ENCODE measurements at regions not wholly inside any gene's neighbourhood (a gene's known extent, or its start where the extent isn't known, plus 50 kb on each side); places are given as distances from the start of the nearest gene placed in this dataset.

DNA sequence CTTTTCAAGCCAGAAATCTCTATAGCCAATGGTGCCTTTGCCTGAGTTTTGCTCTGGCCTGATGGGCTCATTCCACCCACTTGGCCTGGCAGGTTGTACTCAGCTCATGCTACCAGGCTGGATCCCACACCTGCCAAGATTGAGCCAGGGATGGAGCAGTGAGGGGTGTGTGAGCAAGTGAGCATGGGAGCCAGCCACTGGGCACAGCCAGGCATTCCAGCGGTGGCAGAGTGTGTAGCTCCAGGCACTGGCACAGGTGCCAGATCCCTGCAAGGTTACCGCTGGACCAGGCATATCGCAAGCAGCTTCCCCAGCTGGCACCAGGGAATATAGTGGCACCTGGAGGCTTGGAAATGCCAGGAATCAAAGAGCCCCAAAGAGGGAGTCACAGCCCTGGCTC lies 2395.6 kb upstream of the C9orf72 start:
- in situ Hi-C loops (cut with HindIII; ENCODE audit: low pct_unique_long_range_greater_than_20kb, low sequenced_read_pairs) = no loop called here
- CTCF ChIA-PET = no interaction called here

DNA sequence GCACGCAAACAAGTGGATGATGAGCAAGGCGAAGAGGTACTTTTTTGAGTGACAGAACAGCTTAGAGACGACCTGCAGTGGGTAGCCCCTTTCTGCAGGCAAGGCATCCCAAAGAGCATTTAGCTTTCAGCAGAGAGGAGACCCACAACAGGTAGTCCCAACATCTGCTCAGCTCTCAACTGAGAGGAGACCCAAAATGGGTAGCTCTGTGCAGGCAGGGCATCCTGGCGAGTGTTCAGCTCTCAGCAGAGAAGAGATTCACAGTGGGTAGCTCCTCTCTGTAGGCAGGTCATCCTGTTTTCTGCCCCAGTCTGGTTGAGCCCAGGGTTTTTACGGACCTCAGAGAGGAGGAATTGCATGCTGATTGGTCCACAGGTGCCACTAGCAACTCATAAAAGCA lies 2396.1 kb upstream of the C9orf72 start:
- ChIA-PET CTCF (no interaction called here), POLR2A (no interaction called here)
- TF ChIP-seq, protein P1, sequence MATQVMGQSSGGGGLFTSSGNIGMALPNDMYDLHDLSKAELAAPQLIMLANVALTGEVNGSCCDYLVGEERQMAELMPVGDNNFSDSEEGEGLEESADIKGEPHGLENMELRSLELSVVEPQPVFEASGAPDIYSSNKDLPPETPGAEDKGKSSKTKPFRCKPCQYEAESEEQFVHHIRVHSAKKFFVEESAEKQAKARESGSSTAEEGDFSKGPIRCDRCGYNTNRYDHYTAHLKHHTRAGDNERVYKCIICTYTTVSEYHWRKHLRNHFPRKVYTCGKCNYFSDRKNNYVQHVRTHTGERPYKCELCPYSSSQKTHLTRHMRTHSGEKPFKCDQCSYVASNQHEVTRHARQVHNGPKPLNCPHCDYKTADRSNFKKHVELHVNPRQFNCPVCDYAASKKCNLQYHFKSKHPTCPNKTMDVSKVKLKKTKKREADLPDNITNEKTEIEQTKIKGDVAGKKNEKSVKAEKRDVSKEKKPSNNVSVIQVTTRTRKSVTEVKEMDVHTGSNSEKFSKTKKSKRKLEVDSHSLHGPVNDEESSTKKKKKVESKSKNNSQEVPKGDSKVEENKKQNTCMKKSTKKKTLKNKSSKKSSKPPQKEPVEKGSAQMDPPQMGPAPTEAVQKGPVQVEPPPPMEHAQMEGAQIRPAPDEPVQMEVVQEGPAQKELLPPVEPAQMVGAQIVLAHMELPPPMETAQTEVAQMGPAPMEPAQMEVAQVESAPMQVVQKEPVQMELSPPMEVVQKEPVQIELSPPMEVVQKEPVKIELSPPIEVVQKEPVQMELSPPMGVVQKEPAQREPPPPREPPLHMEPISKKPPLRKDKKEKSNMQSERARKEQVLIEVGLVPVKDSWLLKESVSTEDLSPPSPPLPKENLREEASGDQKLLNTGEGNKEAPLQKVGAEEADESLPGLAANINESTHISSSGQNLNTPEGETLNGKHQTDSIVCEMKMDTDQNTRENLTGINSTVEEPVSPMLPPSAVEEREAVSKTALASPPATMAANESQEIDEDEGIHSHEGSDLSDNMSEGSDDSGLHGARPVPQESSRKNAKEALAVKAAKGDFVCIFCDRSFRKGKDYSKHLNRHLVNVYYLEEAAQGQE (IDR thresholded peaks at IDR 0.05; ENCODE audit: insufficient read depth in 1 of 2, low read depth in 2 of 2, low read length in 1 of 2) = no peak
- no peak for TF ChIP-seq SIN3A (IDR thresholded peaks at IDR 0.05; ENCODE audit: borderline replicate concordance, insufficient read depth, low read depth, low read length)
- TF ChIP-seq POLR2AphosphoS5 (IDR thresholded peaks at IDR 0.05; ENCODE audit: low read depth, low read length) = no peak
- TF ChIP-seq, protein P2, sequence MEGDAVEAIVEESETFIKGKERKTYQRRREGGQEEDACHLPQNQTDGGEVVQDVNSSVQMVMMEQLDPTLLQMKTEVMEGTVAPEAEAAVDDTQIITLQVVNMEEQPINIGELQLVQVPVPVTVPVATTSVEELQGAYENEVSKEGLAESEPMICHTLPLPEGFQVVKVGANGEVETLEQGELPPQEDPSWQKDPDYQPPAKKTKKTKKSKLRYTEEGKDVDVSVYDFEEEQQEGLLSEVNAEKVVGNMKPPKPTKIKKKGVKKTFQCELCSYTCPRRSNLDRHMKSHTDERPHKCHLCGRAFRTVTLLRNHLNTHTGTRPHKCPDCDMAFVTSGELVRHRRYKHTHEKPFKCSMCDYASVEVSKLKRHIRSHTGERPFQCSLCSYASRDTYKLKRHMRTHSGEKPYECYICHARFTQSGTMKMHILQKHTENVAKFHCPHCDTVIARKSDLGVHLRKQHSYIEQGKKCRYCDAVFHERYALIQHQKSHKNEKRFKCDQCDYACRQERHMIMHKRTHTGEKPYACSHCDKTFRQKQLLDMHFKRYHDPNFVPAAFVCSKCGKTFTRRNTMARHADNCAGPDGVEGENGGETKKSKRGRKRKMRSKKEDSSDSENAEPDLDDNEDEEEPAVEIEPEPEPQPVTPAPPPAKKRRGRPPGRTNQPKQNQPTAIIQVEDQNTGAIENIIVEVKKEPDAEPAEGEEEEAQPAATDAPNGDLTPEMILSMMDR (IDR thresholded peaks at IDR 0.05) = no peak
- no peak for DNase-seq (ENCODE audit: low read depth, low spot score)
- no peak overlapping the region for H3K4me3 ChIP-seq (ENCODE audit: low read depth in 2 of 2, low read length in 2 of 2)
- intact Hi-C loops (cut with micrococcal nuclease; ENCODE audit: unreplicated experiment) = no loop called here
- no peak for ATAC-seq
- H3K9me3 ChIP-seq (ENCODE audit: control insufficient read depth, insufficient read depth, low read depth, low read length) = no peaks in the 10 kb centered on the region
- no peaks in the 10 kb centered on the region for H3K4me1 ChIP-seq (ENCODE audit: control insufficient read depth, insufficient read depth, low read length)
- no TSS peak for BruUV-seq (replicated peaks)
- H3K36me3 ChIP-seq (ENCODE audit: control insufficient read depth, insufficient read depth, low read length) = no peaks in the 10 kb centered on the region
- no peak overlapping the region for H3K27ac ChIP-seq (ENCODE audit: low read length)
- H3K27me3 ChIP-seq (ENCODE audit: control insufficient read depth, insufficient read depth, low read length) = no peaks in the 10 kb centered on the region
- in situ Hi-C loops (cut with HindIII; ENCODE audit: low pct_unique_long_range_greater_than_20kb, low sequenced_read_pairs) = no loop called here

More for the DNA sequence above, 2395.6 kb upstream of the C9orf72 start:
- H3K4me1 ChIP-seq (ENCODE audit: control insufficient read depth, insufficient read depth, low read length) = no peaks in the 10 kb centered on the region
- no peak overlapping the region for H3K27ac ChIP-seq (ENCODE audit: low read length)
- no peak overlapping the region for H3K4me3 ChIP-seq (ENCODE audit: low read depth in 2 of 2, low read length in 2 of 2)
- no peak for TF ChIP-seq POLR2AphosphoS5 (IDR thresholded peaks at IDR 0.05; ENCODE audit: low read depth, low read length)
- intact Hi-C loops (cut with micrococcal nuclease; ENCODE audit: unreplicated experiment) = no loop called here
- no peaks in the 10 kb centered on the region for H3K9me3 ChIP-seq (ENCODE audit: control insufficient read depth, insufficient read depth, low read depth, low read length)
- ATAC-seq (no peak), DNase-seq (ENCODE audit: low read depth, low spot score) (no peak)
- BruUV-seq (replicated peaks) = no TSS peak
- H3K27me3 ChIP-seq (ENCODE audit: control insufficient read depth, insufficient read depth, low read length) = no peaks in the 10 kb centered on the region
- POLR2A ChIA-PET = no interaction called here
- H3K36me3 ChIP-seq (ENCODE audit: control insufficient read depth, insufficient read depth, low read length) = no peaks in the 10 kb centered on the region

DNA sequence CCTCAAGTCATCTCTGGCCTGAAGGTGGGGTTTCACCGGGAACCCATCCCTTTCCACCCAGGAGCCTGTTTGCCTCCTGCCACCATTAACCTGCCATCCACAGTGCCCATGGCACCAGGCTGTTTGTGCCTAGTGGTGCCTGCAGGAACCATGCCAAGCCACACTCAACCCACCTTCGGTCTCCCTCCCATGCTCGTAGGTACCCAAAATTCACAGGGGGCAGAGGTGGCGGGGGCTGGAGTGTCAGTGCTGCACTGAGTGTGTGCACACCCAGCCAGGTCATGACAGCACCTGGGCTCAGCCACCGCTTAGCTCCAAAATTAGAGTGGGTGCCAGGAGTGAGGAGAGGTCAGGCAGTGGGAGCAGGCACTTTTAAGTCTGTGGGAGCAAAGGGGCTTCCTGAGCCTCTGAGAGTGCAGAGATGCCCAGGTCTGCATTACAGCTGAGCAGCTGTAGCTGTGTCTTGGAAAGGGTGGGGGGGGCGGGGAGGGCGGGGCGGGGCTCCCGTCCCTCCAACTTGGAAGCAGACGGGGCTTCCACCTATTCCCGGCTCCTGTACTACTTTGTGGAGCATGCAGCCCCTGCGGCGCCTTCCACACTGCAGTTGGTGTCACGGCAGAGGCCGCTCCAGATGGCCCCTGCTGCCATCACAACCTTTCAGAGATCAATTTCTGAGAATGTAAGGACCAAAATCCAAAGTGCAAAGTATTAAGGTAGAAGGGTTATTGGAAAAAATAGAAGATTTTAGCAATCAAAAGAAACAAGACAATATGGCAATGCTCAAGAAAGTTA lies 2396.8 kb upstream of the C9orf72 start:
- H3K4me3 ChIP-seq (ENCODE audit: low read depth in 2 of 2, low read length in 2 of 2) = no peak overlapping the region
- no TSS peak for BruUV-seq (replicated peaks)
- in situ Hi-C loops (cut with HindIII; ENCODE audit: low pct_unique_long_range_greater_than_20kb, low sequenced_read_pairs) (no loop called here), intact Hi-C loops (cut with micrococcal nuclease; ENCODE audit: unreplicated experiment) (no loop called here)
- DNase-seq (ENCODE audit: low read depth, low spot score) = no peak
- ChIA-PET CTCF (no interaction called here), POLR2A (no interaction called here)
- TF ChIP-seq POLR2AphosphoS5 (IDR thresholded peaks at IDR 0.05; ENCODE audit: low read depth, low read length) (no peak), SIN3A (IDR thresholded peaks at IDR 0.05; ENCODE audit: borderline replicate concordance, insufficient read depth, low read depth, low read length) (no peak), TCF7L2 (IDR thresholded peaks at IDR 0.05; ENCODE audit: low read depth, low read length) (no peak)
- TF ChIP-seq, protein P1 (IDR thresholded peaks at IDR 0.05; ENCODE audit: insufficient read depth in 1 of 2, low read depth in 2 of 2, low read length in 1 of 2) = no peak
- TF ChIP-seq, protein P2 (IDR thresholded peaks at IDR 0.05) = no peak
- H3K27me3 ChIP-seq (ENCODE audit: control insufficient read depth, insufficient read depth, low read length) = no peaks in the 10 kb centered on the region
- H3K9me3 ChIP-seq (ENCODE audit: control insufficient read depth, insufficient read depth, low read depth, low read length) = no peaks in the 10 kb centered on the region
- no peaks in the 10 kb centered on the region for H3K4me1 ChIP-seq (ENCODE audit: control insufficient read depth, insufficient read depth, low read length)
- no peaks in the 10 kb centered on the region for H3K36me3 ChIP-seq (ENCODE audit: control insufficient read depth, insufficient read depth, low read length)
- no peak for ATAC-seq
- no peak overlapping the region for H3K27ac ChIP-seq (ENCODE audit: low read length)
